HFFc6 (cell line): ENCODE measurements at regions not wholly inside any gene's neighbourhood (a gene's known extent, or its start where the extent isn't known, plus 50 kb on each side); places are given as distances from the start of the nearest gene placed in this dataset.
"Not testable (repeated sequence)": the region's sequence is repeated elsewhere in the genome, so short reads cannot be mapped to it uniquely, and the experiment has no call there.

ENCODE experiments used
- DNase-seq: peaks from one replicate; pipeline ENCODE4 v3.0.0-alpha.2; 2018
- H3K27ac Mint-ChIP-seq: 2 replicates; pipeline ENCODE4 v1.8.0; 2020; ENCODE audit warnings: mild to moderate bottlenecking, mixed read lengths
- H3K27me3 Mint-ChIP-seq: 2 replicates; pipeline ENCODE4 v1.8.0; 2021; ENCODE audit warnings: mild to moderate bottlenecking, moderate library complexity, mixed read lengths; ENCODE audit not compliant: insufficient read depth
- H3K36me3 Mint-ChIP-seq: 2 replicates; pipeline ENCODE4 v1.8.0; 2021; ENCODE audit warnings: low read depth, mixed read lengths
- H3K4me1 Mint-ChIP-seq: 2 replicates; pipeline ENCODE4 v1.8.0; 2020; ENCODE audit warnings: low read depth, mixed read lengths
- H3K4me3 Mint-ChIP-seq: 2 replicates; pipeline ENCODE4 v1.8.0; 2020; ENCODE audit warnings: mild to moderate bottlenecking, moderate library complexity, mixed read lengths
- H3K9me3 Mint-ChIP-seq: 2 replicates; pipeline ENCODE4 v1.8.0; 2020; ENCODE audit warnings: mild to moderate bottlenecking, mixed read lengths
- TF ChIP-seq, protein P1 (sequence below): fragments of 200-600 bp; sonication (generic); IDR thresholded peaks from 2 replicates; pipeline ENCODE4 v1.5.0; 2021; ENCODE audit warnings: antibody characterized with exemption, mild to moderate bottlenecking

DNA sequence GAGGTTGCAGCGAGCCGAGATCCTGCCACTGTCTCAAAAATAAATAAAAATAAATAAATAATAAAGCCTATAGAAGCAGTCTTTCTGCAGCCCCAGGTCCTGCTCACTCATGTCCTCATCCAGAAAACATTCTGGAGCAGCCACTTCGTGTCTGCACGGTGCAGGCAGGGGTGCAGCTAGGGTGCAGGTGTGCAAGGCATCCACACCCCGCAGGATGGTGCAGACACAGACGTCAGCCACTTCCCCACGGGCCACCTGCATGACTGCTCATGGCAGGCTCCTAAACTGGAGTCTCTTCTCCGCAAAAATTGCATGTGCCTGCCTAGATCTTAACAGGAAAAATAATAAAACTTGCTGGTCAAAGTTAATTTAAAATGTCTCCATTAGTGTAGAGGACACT, 80.2 kb upstream of the SNTG2 start:
- Mint-ChIP-seq H3K27me3 (peaks cover 4% of the 10 kb centered on the region), H3K9me3 (peaks cover 52% of the 10 kb centered on the region), H3K27ac (no peak overlapping the region), H3K4me3 (no peak overlapping the region), H3K4me1 (no peaks in the 10 kb centered on the region), H3K36me3 (peaks cover 3% of the 10 kb centered on the region; the same call in 1 of the 2 replicates)
- no peak for DNase-seq
- TF ChIP-seq, protein P1, sequence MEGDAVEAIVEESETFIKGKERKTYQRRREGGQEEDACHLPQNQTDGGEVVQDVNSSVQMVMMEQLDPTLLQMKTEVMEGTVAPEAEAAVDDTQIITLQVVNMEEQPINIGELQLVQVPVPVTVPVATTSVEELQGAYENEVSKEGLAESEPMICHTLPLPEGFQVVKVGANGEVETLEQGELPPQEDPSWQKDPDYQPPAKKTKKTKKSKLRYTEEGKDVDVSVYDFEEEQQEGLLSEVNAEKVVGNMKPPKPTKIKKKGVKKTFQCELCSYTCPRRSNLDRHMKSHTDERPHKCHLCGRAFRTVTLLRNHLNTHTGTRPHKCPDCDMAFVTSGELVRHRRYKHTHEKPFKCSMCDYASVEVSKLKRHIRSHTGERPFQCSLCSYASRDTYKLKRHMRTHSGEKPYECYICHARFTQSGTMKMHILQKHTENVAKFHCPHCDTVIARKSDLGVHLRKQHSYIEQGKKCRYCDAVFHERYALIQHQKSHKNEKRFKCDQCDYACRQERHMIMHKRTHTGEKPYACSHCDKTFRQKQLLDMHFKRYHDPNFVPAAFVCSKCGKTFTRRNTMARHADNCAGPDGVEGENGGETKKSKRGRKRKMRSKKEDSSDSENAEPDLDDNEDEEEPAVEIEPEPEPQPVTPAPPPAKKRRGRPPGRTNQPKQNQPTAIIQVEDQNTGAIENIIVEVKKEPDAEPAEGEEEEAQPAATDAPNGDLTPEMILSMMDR = no peak

DNA sequence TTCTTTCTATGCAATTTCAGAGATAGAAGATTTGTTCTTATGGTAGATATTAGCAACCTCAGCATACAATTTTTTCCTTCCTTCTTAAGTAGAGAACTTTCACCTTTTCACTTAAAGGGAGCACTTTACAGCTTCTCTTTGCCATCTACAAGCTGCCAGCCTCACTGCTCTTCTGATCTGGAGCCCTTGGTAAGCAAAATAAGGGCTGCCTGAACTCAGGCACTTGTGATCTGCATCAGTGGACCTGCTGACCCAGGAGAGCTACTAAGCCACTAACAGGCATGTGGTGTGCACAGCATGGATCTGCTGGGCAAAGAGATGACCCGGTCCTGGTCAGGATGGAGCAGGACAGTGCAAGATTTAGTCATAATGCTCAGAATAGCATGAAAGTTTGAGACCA, 80.8 kb upstream of the SNTG2 start:
- H3K4me1 Mint-ChIP-seq = no peaks in the 10 kb centered on the region
- H3K27me3 Mint-ChIP-seq = peaks cover 4% of the 10 kb centered on the region
- H3K27ac Mint-ChIP-seq = no peak overlapping the region
- H3K36me3 Mint-ChIP-seq = peaks cover 3% of the 10 kb centered on the region; the same call in 1 of the 2 replicates
- TF ChIP-seq, protein P1 = no peak
- H3K4me3 Mint-ChIP-seq = no peak overlapping the region
- no peak for DNase-seq
- peaks cover 56% of the 10 kb centered on the region for H3K9me3 Mint-ChIP-seq

DNA sequence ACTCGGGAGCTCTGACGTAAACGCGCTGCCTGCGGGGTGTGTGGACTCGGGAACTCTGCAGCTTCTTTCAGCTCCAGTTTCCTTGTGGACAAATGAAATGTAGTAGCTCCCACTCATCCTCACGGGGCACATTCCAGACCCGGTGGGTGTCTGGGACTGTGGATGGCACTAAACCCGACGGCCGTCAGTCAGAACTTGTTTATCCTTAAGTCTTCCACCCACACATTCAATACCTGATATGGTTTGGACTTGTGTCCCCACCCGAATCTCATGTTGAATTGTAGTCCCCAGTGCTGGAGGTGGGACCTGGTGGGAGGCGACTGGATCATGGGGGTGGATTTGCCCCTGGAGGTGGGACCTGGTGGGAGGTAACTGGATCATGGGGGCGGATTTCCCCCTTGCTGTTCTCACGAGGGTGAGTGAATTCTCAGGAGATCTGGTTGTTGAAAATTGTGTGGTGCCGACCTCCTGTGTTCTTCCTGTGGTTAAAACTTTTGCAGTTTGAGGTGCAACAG, 81.2 kb upstream of the SNTG2 start:
- DNase-seq = no peak
- TF ChIP-seq, protein P1 = no peak
- Mint-ChIP-seq H3K4me1 (no peaks in the 10 kb centered on the region), H3K27me3 (peaks cover 4% of the 10 kb centered on the region), H3K36me3 (peaks cover 3% of the 10 kb centered on the region; the same call in 1 of the 2 replicates), H3K4me3 (no peak overlapping the region), H3K27ac (no peak overlapping the region), H3K9me3 (peaks cover 56% of the 10 kb centered on the region)

DNA sequence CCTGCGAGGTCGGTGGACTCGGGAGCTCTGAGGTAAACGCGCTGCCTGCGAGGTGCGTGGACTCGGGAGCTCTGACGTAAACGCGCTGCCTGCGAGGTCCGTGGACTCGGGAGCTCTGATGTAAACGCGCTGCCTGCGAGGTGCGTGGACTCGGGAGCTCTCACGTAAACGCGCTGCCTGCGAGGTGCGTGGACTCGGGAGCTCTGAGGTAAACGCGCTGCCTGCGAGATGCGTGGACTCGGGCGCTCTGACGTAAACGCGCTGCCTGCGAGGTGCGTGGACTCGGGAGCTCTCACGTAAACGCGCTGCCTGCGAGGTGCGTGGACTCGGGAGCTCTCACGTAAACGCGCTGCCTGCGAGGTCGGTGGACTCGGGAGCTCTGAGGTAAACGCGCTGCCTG, 81.8 kb upstream of the SNTG2 start:
- not testable (repeated sequence) for H3K36me3 Mint-ChIP-seq, DNase-seq, H3K4me3 Mint-ChIP-seq, H3K27me3 Mint-ChIP-seq, H3K4me1 Mint-ChIP-seq, H3K27ac Mint-ChIP-seq
- peaks cover 57% of the 10 kb centered on the region for H3K9me3 Mint-ChIP-seq

DNA sequence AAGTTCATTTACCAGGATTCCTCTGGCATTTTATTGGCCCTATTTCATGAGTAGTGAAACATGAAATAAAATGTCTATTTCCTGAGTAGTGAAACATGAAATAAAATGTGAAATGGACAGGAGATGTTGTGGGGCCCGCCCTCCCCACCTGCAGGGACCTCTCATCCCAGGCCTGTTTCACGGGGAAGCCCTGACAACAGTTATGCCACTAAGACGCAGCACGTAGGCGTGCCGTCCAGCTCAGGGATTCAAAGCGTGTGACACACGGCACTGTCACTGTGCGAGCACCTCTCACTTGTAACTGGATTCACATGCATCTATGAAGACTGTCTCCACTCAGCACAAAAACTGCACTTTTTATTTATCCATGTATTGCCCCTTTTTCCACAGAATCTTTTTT, 83.4 kb upstream of the SNTG2 start:
- DNase-seq = no peak
- Mint-ChIP-seq H3K36me3 (peaks cover 3% of the 10 kb centered on the region; the same call in 1 of the 2 replicates), H3K9me3 (peaks cover 66% of the 10 kb centered on the region), H3K27me3 (peaks cover 6% of the 10 kb centered on the region), H3K27ac (no peak overlapping the region), H3K4me3 (no peak overlapping the region), H3K4me1 (no peaks in the 10 kb centered on the region)
- TF ChIP-seq, protein P1 = no peak

DNA sequence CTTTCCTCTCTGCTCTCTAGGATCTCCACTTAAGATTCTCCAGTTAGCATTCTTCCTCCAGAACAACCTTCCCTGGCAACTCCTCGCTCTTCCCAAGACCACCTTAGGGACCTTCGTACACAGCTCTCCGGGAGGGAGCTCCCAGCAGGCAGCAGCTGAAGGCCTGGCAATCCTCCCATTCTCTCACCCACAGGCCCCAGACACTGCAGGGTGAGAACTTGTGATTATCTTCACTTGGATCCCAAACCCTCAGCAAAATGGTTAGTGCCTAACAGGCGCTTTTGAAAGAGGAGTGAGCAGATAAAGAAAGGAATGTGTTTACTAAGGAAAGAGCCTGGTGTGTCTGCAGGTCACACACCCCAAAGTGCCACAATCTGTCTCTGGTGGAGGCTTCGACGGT, 83.8 kb upstream of the SNTG2 start:
- H3K27me3 Mint-ChIP-seq = peaks cover 6% of the 10 kb centered on the region
- TF ChIP-seq, protein P1 = no peak
- H3K9me3 Mint-ChIP-seq = peaks cover 70% of the 10 kb centered on the region
- no peaks in the 10 kb centered on the region for H3K4me1 Mint-ChIP-seq
- no peak for DNase-seq
- no peak overlapping the region for H3K4me3 Mint-ChIP-seq
- H3K27ac Mint-ChIP-seq = no peak overlapping the region
- H3K36me3 Mint-ChIP-seq = peaks cover 3% of the 10 kb centered on the region; the same call in 1 of the 2 replicates
